Body of pancreas (tissue), 4 donors: ENCODE measurements at regions not wholly inside any gene's neighbourhood (a gene's known extent, or its start where the extent isn't known, plus 50 kb on each side); places are given as distances from the start of the nearest gene placed in this dataset.
"Not testable (repeated sequence)": the region's sequence is repeated elsewhere in the genome, so short reads cannot be mapped to it uniquely, and the experiment has no call there.

Source experiments
- POLR2A ChIP-seq, 3 donors: fragments of 450-650 bp; IDR thresholded peaks; one replicate each; pipeline ENCODE4 v1.6.1; 2016; ENCODE audit warnings: antibody characterized with exemption in 3 of 3, mild to moderate bottlenecking in 2 of 3
- TF ChIP-seq, protein P1 (sequence below), 7 experiments: fragments of 450-650 bp in 4 of 7; fragments of 200-600 bp in 3 of 7; sonication (generic) in 3 of 7; IDR thresholded peaks; one replicate each; pipeline ENCODE4 v1.5.1; 2016 to 2019; ENCODE audit warnings: antibody characterized with exemption in 7 of 7

DNA sequence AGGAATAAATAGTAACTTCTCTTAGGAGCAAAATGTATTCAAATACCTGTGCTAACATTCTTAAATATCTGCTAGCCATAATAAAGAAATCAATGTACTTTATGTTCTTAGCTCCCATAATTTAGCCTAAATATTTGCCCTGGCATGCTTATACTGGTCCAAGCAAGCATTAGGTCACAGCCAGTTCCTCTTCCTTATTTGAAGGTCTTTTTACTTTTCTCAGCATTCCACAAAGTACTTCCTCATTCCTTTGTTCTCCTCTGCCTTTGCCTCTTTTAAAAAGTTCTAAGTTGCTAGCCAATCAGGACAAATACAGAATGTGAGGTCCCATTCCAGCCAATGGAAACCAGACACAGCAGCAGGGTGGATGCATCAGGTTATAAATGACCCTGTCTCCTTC lies 102.9 kb upstream of the INTU start:
- TF ChIP-seq, protein P1, sequence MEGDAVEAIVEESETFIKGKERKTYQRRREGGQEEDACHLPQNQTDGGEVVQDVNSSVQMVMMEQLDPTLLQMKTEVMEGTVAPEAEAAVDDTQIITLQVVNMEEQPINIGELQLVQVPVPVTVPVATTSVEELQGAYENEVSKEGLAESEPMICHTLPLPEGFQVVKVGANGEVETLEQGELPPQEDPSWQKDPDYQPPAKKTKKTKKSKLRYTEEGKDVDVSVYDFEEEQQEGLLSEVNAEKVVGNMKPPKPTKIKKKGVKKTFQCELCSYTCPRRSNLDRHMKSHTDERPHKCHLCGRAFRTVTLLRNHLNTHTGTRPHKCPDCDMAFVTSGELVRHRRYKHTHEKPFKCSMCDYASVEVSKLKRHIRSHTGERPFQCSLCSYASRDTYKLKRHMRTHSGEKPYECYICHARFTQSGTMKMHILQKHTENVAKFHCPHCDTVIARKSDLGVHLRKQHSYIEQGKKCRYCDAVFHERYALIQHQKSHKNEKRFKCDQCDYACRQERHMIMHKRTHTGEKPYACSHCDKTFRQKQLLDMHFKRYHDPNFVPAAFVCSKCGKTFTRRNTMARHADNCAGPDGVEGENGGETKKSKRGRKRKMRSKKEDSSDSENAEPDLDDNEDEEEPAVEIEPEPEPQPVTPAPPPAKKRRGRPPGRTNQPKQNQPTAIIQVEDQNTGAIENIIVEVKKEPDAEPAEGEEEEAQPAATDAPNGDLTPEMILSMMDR (IDR thresholded peaks at IDR 0.05): not testable (repeated sequence)
- TF ChIP-seq POLR2A (IDR thresholded peaks at IDR 0.05): not testable (repeated sequence)
